GM18519 (cell line): ENCODE measurements at regions not wholly inside any gene's neighbourhood (a gene's known extent, or its start where the extent isn't known, plus 50 kb on each side); places are given as distances from the start of the nearest gene placed in this dataset.

ENCODE experiments used
- ATAC-seq: cut with Tn5 transposase; IDR thresholded peaks from one replicate; pipeline ENCODE4 v1.9.1; 2021; ENCODE audit warnings: mild to moderate bottlenecking, moderate library complexity; ENCODE audit not compliant: unreplicated experiment, low FRiP score

GRCh38 chr1:238177960-238178645 lies 287.4 kb upstream of the ZP4 start:
- ATAC-seq: no peak

- no peak for ATAC-seq
These were observed 286.6 kb upstream of the ZP4 start for GRCh38 chr1:238177351-238177750.

GRCh38 chr1:238176441-238176840 lies 285.7 kb upstream of the ZP4 start:
- ATAC-seq: no peak

DNA sequence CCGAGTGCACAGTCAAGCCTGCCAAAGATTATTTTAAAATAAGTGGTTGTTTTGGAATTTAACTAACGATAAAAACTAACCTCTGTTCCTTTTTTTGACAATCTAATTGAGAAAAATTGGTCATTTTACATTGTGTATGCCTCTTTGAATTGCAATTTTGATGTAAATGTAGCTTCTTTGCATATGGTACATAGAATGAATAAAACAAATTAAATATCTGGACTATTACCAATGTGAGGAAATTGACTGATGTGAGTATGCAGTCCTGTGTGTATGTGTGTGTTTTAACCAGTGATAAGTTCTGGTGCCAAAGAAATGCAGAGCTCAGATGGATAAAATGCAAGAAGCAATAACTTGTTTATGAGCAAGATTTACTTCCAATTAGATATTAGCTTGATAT lies 281.3 kb upstream of the ZP4 start:
- no peak for ATAC-seq

DNA sequence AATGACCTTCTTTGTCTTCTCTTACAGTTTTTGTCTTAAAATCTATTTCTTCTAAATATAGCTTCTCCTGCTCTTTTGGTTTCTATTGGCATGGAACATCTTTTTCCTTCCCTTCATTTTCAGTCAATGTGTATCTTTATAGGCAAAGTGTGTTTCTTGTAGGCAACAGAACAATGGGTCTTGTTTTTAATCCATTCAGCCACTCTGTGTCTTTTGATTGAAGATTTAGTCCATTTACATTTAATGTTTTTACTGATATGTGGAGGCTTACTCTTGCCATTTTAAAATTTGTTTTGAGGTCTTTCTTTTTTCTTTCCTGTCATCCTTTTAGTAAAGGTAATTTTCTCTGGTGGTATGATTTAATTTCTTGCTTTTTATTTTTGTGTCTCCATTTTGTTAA lies 271.2 kb upstream of the ZP4 start:
- ATAC-seq: no peak

DNA sequence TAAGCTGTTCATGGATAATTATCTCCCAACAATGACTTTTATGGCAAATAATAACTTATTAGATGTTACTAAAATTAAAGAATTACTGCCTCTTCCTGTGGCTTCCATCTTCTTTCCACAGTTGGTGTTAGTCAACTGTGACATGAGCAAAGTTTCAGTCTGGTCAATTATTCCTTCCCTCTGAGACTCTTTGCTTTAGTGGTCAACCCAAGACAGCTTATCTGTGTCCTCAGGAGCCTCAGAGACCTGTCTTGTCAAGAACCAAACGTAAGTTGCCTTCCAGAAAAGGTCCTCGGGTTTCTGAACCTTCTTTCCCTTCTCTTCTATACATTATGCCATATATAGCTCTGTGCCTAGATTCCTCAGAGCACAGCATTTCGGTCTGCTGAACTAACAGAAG lies 263.2 kb upstream of the ZP4 start:
- no peak for ATAC-seq

GRCh38 chr1:238153253-238153652 lies 262.5 kb upstream of the ZP4 start:
- no peak for ATAC-seq

- no peak for ATAC-seq
These were observed 261.4 kb upstream of the ZP4 start for GRCh38 chr1:238152119-238152518.

DNA sequence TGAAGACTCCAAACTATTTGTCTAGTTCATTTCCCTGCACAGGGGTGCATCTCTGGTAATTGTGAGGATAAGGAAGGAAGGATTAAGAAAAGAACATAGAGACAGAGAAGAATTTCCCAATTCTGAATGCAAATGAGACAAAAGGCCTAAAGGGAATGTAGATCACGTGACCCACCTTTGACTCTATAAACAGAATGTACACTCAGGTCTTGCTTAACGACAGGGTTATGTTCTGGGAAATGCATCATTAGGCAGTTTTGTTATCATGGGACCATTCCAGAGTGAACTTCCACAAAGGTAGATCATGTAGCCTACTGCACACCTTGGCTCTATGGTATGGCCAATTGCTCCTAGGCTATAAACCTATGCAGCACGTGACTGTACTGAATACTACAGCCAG lies 252.3 kb upstream of the ZP4 start:
- no peak for ATAC-seq

- no peak for ATAC-seq
These were observed 250.6 kb upstream of the ZP4 start for GRCh38 chr1:238141353-238141752.

DNA sequence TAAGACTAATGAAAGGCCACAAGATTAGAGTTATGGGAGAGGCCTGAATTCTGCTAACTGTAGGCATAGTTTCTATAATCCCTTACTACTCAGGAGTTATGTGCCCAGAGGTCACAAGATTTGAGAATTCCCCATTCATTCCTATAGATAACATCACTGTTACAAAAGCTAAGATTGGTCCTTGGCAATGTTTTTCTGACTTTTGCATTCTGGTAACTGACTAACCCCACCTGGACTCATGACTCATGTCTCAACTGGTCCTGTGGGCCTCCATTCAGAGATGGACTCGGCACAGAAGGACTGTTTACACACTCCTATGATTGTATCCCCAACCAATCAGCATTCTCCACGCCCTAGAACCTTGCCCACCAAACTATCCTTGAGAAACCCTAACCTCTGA lies 249.0 kb upstream of the ZP4 start:
- no peak for ATAC-seq

- ATAC-seq: no peak
These were observed 247.4 kb upstream of the ZP4 start for GRCh38 chr1:238138059-238138626.

DNA sequence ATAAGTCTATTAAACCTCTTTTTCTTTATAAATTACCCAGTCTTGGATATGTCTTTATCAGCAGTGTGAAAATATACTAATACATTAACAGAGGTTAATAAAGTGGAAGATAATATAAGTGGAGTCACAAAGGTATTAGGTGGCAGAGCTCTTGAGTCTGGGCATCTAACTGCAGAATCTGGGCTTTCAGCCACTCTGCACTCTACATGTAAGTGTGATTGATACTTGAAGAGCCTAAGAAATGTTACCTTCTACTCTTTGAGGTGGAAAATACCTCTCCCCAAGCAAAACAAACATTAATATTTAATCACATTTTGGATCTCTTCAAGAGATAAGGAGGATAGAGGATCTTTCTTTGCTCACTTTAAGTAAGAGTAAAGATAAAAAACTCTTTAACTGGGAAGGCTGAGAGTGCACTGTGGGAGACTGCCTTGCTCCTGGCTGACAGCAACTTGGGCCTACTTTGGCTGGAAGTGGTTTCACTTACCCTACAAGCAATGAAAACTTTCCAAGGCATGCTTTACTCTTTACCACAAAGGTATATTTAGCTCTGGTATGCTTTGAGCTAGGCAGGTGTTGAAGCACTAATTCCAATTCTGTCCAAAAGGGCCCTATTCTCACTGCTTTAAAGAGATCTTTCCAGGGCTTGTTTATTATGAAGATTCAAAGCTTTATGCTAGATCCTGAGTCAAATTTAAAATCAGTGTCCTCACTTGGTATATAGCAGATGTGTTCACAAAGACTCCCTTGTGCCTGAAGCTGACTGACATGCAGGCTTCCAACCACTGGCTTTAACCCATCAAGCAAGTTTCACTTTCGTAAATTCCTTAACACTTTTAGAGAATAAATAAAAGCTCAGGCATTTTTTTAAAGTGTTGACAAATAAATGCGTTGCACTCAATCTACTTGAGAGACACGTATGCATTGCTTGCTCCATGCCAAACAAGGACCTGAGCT lies 245.3 kb upstream of the ZP4 start:
- ATAC-seq: no peak

DNA sequence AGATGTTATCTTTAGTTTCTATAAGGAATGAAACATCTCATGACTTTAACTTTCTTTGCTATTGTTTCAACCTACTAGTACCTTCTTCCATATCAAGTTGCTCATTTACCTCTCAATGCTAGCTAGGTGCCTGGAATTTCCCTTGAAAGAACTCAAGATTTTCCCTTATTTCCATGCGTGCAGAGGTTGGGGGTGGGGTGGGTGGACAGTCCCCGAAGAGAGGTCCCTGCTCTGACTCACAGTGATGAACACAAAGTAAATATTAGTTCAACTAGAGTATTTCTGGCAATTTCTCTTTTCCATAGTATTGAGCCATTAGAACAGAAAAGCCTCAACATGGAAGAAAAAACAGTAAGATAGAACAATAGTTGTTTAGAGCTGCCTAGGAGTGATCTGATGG lies 239.0 kb upstream of the ZP4 start:
- no peak for ATAC-seq

- ATAC-seq: no peak
These were observed 232.5 kb upstream of the ZP4 start for GRCh38 chr1:238123201-238123600.

GRCh38 chr1:238119861-238120260 lies 229.1 kb upstream of the ZP4 start:
- no peak for ATAC-seq

- no peak for ATAC-seq
These were observed 228.3 kb upstream of the ZP4 start for GRCh38 chr1:238119060-238119459.

DNA sequence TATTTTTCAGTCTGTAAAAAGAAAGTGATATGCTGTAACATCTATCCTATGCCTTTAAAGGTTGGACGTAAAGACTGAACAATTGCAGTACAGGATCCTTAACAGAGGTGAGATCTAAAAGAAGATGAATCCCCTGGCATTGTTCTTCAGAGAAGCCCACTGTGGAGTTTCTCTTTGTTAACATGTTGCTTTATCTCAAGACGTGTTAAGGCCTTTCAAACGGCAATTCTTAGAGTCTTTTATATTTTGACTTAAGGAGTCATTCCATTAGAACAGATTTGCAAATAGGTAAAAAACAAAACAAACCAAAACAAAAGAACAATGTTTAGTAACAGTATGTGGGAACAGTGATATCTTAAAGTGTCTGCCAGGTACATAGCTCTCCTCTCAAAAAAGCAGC lies 225.1 kb upstream of the ZP4 start:
- no peak for ATAC-seq

GRCh38 chr1:238112952-238113621 lies 222.4 kb upstream of the ZP4 start:
- no peak for ATAC-seq

- no peak for ATAC-seq
These were observed 220.8 kb upstream of the ZP4 start for GRCh38 chr1:238111516-238111915.

DNA sequence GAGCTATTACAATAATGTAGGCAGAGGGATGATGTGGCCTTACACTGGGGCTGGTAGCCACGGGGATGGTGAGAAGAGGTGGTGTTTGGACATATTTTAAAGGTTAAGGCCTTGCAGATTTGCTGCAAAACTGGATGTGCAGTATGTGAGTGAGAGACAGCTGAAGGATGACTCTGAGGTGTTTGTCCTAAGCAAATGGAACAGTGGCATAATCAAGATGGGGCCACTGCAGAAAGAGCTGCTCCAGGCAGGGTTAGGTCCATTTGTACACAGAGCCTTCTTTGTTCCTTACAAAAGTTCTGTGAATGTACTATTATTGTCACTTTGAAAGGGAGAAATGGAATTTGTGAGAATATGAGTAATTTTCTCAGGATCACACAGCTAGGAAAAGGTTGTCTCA lies 220.4 kb upstream of the ZP4 start:
- ATAC-seq: no peak
